ENCODE measurements at regions not wholly inside any gene's neighbourhood (a gene's known extent, or its start where the extent isn't known, plus 50 kb on each side); places are given as distances from the start of the nearest gene placed in this dataset.

DNA sequence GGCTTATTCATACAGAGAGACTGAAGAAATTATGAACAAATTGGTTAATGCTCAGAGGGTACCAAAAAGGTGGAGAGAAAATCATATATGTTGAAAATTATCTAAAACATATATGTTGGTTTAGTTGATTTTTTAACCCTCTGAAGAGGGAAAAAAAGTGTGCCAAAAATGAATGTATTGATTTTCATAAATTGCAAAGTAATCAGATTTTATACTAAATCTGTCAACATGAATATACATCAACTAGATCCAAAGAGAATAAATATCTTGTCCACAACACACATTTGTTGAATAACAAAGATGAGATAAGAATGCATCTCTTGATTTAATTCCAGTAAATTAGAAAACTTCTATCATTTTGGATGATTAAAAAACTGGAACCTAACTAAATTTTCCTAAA, 125.3 kb upstream of the TACR3 start:
- TF ChIP-seq, protein P1, sequence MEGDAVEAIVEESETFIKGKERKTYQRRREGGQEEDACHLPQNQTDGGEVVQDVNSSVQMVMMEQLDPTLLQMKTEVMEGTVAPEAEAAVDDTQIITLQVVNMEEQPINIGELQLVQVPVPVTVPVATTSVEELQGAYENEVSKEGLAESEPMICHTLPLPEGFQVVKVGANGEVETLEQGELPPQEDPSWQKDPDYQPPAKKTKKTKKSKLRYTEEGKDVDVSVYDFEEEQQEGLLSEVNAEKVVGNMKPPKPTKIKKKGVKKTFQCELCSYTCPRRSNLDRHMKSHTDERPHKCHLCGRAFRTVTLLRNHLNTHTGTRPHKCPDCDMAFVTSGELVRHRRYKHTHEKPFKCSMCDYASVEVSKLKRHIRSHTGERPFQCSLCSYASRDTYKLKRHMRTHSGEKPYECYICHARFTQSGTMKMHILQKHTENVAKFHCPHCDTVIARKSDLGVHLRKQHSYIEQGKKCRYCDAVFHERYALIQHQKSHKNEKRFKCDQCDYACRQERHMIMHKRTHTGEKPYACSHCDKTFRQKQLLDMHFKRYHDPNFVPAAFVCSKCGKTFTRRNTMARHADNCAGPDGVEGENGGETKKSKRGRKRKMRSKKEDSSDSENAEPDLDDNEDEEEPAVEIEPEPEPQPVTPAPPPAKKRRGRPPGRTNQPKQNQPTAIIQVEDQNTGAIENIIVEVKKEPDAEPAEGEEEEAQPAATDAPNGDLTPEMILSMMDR (IDR thresholded peaks at IDR 0.05; ENCODE audit: low read length) = no peak
- no peak for TF ChIP-seq EZH2phosphoT487 (IDR thresholded peaks at IDR 0.05; ENCODE audit: low read length)
- no peak for TF ChIP-seq EZH2 (optimal IDR thresholded peaks at IDR 0.05; ENCODE audit: low read depth, low read length)

Data from MM.1S (cell line).